NCI-H2171 treated with DMSO at 0.1 percent for 48 hours (cell line): ENCODE measurements at regions not wholly inside any gene's neighbourhood (a gene's known extent, or its start where the extent isn't known, plus 50 kb on each side); places are given as distances from the start of the nearest gene placed in this dataset.

Source experiments
- DNase-seq: peaks from one replicate; lab custom pipeline; 2025; lab: John Stamatoyannopoulos, UW

DNA sequence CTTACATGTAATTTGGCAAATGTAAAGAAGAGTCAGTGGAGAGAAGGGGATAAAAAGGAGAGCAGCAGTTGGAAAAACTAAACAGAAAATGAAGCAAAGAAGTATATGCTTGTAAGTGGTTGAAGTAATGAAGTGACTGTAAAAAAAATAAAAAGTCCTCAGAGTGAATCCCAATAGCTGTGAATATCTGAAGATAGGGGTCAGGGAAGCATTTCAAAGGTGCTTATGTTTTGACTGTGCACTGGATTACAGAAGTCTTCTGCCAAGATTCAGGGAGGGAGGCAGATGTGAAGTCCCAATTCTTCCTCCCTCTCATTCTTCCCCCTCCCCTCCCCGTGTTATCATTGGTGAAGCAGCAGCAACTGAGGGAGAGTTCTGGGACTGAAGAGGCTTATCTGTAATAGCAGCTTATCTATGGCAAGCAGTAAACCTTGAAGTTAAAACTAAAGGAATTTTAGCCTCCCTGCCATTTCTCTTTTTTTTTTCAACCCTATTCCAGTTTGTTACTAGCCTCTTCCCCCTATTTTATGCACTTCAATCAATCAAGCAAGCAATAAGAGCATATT, 597.9 kb downstream of the IGSF11 start:
- no peak for DNase-seq

DNA sequence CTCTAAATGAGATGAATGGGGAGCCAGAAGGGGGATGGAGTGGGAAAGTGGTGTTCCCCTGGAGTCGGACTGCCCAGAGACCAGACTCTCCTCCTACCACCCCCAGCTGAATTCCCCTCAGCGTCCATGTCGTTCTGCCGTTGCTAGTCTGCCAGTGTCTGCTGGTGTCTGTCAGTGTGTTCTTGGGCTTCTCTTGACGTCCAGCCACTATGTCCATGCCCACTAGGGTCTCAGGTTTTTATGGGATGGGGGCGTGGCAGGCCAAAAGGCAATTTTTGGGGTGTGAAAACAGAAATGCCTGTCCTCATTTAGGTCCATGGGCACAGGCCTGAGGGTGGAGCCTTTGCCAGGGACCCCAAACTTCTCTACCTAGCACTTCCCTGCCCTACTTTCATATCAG, 589.6 kb downstream of the IGSF11 start:
- no peak for DNase-seq

DNA sequence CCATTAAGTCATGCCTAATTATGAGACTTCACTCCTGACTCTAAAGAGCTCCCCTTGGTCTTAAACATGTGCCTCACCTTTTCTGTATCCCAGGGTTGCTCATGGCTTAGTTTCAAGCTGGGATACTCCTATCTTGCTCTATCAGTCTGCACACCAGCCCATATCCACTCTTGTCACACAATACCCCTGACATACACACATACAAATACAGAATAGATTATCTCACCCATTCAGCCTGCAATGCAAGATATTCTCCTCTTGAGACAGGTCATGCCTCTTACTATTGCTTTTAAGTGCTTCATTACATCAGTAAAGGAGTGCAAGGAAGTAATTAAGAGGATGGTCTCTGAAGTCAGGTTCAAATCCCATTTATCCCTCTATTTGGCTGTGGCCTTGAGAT, 587.3 kb downstream of the IGSF11 start:
- DNase-seq = no peak

DNA sequence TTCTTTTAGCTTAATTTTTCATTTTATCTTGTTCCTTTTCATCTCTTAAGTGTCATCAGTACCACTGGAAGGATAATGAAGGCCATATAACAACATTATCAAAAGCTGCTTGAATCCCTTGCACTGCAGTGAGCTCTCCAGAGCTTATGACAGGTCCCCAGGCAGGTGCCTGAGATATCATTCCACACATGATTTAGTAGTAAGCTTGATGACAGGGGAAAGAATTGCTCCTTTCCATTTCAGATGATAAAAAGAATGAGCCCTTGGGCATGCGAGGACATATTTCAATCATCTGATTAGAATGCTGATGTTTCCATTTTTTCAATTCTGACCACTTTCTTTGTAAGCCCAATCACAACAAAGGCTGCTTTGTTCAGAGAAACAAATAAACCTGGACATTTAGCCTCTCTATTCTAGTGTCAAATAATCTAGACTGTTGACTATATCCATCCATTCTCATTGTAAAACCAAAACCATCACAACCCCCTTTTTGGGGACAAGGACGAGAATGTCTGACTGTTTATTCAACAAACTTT, 567.8 kb downstream of the IGSF11 start:
- DNase-seq = no peak

DNA sequence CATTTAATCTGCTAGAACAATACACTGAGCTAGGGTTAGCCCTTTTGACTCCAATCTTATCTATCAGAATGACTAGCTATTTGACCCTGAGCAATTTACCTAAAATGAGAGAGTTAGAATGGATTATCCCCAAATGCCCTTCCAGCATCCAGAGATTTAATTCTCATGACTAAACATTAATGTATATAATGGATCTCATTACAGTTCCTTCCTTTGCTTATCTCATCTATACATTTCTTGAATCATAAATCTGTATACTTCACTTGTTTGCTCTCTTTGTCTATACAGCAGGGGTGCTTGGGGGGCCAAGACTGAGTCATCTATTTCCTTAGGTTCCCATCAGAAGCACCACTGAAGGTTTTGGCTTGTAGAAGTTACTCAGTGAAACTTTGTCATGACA, 565.8 kb downstream of the IGSF11 start:
- no peak for DNase-seq

DNA sequence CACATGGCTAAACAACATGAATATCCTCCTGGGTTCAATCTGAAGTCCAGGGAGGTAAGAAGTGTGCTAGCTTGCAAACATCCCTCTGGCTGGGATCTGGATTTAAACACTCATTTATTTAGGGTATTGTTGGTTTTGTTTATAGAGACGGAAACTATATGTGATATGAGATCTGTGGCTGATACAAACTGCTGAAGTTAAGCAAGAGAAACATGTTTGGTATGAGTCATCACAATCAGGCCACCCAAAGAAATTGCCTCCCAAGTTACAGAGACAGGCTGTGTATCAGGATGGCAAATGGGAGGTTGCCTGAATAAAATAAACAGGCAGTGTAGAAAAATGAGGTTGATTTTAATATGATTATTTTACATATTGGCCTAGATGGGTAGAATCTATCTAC, 562.1 kb downstream of the IGSF11 start:
- DNase-seq = no peak

DNA sequence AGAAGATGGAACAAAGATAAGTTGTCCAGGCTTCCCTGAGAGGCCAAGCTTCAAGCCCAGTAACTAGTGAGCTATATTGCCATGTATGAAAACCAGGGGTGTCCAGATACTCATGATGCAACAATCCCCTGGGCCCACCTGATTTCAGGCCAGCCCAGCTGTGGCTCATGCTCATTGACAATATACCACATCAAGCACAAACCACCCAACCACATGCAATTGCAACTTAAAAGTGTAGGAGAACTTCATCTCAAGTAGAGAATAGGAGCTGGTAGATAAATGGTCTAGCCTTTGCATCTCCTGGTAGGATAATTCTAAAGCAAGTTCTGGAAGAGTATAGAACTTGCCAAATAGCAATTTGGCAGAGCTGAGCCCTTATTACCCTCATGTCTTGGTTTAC, 561.3 kb downstream of the IGSF11 start:
- no peak for DNase-seq

DNA sequence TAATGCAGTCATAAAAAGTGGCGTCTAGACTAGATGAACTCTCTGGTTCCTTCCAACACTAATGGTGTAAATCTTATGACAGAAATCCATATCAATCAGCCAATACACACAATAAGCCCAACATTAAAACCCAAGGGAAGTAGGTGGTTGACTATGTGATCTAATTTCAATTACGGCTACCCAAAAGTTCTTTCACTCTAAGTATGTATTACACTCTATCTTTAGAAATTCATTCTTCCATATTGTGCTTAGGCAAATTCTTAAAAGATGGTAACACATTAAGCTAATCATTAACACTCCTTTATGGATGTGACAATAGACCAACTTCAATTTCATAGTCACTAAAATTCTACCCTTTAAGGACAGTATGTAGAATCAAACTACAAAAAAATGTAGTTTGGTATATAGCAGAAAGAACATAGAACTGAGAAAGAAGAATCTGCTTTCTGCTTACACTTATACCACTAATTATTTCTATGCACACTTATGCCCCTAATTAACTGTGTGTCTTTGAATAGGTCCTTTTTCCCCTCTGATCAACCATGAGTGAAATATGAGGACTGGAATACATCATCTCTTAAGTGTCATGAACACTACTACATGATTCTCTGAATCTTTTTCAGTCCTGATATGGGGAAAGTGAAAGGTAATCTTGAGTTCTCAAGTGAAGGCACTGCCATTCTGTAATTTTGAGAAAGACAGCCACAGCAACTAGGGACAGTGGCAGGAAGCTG, 557.6 kb downstream of the IGSF11 start:
- DNase-seq = no peak

DNA sequence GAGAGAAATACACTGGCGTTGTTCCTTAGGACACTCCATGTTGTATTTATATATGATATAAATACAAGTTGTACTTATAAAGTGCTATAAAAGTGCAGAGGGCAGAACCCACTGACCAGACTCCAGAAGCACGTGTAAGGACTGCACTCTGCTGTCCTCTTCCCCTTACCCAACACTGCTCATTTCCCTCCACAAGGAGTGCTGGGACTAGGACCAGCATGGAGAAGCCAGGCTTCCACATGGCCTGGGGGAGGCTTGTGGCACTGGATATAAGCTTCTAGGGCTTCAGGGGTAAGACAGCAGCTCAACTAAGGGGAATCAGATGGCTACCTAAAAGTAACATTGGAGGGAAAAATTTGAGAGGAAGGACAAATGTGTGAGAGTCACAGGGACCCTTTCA, 556.9 kb downstream of the IGSF11 start:
- no peak for DNase-seq

DNA sequence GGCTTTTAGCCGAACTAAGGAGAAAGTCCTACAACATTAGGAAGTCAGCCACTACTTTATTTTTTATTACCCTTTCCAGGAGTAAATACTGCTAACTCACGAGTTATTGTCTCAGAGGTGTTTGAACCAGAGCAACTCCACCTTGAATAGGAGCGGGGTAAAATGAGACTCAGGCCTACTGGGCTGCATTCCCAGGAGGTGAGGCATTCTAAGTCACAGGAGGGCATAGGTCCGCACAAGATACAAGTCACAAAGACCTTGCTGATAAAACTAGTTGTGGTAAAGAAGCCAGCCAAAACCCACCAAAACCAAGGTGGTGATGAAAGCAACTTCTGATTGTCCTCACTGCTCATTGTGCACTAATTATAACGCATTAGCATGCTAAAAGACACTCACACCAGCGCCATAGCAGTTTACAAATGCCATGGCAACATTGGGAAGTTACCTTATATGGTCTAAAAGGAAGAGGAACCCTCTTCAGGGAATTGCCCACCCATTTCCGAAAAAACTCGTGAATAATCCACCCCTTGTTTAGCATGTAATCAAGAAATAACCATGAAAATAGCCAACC, 555.9 kb downstream of the IGSF11 start:
- DNase-seq = no peak

DNA sequence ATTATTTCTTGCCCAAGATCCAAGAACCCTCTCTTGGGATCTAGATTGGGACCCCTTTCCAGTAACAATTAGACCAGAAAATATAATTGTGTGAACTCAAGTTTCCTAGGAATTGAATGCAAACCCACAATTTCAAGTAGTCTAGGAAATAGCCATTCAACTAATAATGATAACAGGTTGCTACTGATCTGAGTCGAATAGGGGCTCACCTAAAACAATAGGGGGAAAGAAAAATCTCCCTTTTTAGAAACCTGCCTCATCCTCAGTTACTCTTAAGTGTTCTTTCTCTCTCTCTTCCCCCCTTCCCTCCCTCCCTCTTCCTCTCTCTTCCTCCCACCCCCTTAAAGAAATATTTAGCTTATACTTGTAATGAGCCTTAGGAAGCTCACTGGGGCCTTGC, 555.3 kb downstream of the IGSF11 start:
- DNase-seq = no peak

DNA sequence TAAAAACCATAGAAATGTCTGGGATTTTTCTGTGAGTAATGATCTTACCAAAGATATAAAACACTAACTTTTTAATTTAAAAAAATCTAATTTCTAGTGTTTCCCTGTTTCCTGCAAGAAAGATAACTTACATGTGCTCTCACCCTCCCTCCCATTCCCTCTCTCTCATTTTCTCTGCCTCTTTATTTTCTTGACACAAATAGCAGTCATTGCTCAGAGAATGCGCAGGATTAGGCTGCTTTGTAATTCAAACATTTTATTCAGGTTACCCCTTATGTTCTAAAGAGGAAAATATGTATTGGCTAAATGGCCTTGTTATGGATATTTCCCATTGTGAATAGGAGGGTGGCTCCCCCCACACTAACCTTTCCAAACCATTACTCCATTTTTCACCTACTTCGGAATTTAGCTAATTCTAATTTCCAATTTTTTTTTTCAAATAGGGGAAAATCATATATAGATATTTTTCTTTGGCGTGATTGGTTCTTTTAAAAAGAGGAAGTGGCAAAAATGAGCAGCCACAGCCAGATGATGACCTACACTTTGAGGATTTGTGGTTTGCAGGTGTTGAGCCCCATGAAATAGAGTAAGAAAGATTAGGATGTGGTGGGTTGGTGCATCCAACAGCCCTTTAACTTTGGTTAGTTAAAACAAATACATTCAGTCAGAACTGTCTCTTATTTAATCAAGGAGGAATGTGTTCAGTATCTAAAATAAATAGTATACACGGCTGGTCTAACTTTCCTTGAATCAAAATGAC, 554.4 kb downstream of the IGSF11 start:
- no peak for DNase-seq

DNA sequence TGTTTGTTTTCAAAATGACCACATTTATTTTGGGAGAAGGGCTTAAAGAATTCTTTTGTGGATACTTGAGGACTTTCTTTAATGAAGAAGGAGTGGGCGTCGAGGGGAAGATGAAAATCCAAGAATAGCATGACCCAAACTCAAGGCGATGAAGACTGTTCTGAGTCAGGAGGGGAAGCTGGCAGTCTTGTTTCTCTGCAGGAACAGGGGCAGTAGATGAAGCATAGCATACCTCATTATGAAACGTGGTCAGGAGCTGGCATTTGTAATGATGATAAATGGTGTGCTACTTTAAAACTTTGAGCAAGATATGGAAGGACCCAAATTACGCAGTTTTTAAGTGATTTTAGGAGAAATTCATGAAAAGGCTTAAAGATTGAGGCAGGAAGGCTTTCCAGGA, 549.0 kb downstream of the IGSF11 start:
- no peak for DNase-seq

DNA sequence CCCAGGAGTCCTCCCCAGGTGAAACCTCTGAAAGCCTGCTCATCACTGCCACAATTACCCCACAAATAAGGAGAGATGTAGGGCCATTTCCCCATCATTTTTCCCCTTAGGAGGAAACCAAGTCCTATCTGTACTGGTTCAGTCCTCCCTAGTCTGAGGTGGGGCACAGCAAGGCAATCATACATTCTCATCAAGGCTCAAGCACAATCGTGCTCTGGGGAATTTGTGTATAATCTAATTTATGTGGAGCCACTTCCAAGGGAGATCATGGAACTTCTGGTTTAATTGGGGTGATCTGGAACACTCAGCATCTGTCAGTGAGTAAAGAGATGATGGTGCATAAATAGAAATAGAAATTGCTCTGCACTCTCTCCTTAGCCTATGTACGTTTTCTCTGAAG, 546.9 kb downstream of the IGSF11 start:
- no peak for DNase-seq

DNA sequence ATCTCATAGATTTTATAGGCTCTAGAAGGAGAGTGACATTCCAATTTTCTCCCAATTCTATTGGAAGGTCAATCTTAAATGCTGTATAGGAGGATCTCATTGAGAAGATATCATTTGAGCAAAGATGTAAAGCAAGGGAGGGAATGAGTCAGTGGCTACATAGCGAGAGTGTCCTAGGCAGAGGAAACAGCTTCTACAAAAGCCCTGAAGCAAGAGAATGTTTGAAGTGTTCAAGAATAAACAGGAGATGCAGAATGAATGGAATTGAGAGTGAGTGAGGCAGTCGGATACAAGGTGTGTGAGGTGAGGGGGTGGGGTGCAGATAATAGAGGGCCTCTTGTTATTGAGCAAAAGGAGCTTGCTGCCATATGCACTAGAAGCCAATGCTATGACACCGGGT, 545.9 kb downstream of the IGSF11 start:
- no peak for DNase-seq

DNA sequence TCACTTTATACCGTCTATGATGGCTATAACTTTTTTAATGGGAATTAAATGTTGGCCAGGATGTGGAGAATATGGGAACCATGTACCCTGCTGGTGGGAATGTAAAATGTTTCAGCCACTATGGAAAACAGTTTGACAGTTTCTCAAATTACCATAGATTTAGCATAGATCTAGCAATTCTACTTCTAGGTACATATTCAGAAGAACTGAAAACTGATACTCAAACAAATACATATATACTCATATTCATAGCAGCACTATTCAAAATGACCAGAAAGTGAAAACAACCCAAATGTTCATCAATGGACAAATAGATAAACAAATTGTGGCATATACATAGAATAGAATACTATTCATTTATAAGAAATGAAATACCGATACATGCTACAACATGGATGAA, 539.4 kb downstream of the IGSF11 start:
- DNase-seq = no peak

DNA sequence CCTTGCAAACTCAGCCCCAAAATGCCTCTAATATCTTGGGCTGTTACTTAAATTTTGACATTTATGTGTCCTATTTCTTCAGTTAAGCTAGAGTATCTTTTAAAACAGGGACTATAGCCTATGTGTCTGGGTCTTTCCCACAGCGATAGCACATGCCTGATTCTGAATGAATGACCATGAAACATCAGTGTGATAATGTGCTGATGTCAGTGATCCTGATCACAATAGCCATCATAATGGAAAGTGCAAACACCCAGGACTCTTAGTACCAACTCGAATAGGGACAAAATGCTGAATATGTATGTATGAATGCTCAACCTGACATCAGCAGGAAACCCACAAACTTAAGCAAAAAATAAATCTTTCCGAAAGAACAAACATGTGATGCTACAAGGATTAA, 537.4 kb downstream of the IGSF11 start:
- DNase-seq = no peak

DNA sequence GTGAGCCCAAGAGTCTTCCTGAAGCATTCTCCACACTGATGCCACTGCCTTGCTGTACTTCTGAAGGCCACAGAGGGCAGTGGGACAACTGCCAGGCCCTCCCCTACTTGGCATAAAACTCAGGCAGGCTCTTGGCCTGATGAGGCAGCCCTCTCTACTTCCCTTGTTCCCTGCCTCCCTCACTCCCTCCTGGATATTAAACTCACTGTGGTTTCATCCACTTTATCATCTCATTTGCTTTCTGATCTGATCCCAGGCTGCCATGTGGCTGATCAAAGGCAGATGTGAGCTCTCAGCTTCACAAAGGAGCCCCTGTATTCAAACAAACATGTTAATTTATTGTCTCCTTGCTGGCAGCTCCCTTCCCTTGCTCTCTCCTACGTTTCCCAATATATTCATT, 533.5 kb downstream of the IGSF11 start:
- no peak for DNase-seq

DNA sequence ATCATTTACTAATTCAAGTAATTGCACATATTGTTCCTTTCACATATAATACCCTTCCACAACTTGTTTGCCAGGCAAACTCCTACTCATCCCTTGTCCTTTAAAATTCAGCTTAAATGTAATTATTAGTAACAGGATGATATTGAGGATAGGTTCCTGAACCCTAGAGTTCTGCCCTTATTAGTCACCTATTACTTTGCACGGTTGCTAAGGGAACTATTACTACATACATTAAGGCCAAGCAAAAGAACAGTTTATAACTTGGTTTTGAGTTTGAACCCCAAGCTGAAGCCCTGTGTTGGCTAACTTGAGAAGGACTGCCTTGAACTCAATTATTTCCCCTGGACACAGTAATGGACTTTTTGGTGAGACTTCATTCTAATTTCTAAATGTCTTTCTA, 529.7 kb downstream of the IGSF11 start:
- DNase-seq = no peak

DNA sequence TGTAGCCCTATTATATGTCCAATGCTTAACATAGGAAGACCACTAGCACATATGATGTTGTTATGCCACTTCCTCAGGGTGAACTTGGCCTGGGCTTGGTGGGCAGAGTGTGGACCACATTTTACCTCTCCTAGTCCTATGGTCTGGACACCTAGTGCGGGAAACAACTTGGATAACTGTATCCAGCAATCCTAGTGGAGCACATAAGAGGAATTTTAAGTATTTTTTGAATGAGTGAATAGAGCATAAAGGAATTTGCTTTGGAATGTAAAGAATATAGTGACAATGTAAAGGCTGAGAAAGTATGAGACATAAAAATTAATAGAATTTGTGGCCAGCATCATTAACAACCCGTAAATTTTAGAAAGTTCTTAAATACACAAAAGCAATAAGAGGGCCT, 528.9 kb downstream of the IGSF11 start:
- no peak for DNase-seq

DNA sequence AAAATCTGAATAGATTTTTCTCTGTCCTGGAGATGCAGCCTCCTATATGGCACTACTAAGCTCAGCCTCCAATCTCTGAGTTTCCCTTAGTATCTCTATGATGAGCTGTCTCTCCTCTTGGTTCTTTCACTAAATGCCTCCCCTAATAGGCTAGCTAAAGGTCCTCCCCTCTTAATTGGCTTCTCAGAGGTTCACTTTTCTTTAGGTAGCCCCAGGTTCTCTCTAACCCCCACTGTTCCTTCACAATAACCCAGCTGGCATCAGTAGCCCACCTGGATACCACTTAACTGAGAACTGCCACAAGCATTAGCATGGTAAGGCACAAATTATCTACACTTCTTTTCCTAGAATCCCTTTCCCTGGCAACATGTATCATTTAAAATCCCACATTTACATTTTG, 523.2 kb downstream of the IGSF11 start:
- no peak for DNase-seq

DNA sequence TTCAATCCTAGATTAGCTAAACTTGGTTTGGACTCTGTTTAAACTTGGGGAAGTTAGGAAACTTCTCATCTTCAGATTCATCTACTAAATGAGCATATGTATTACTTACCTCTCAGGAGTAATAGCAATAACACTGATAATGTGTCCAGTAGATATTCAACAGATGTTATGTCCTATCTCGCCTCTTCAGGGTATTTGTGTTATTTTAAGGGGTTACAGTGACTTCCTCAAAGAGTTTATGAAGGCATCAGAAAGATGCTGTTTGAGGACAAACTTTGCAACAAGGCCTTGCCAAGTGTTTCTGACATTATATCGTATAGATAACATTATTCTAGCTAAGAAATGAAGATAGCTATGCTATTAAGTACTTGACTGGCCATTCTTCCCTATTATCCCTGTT, 522.3 kb downstream of the IGSF11 start:
- no peak for DNase-seq

DNA sequence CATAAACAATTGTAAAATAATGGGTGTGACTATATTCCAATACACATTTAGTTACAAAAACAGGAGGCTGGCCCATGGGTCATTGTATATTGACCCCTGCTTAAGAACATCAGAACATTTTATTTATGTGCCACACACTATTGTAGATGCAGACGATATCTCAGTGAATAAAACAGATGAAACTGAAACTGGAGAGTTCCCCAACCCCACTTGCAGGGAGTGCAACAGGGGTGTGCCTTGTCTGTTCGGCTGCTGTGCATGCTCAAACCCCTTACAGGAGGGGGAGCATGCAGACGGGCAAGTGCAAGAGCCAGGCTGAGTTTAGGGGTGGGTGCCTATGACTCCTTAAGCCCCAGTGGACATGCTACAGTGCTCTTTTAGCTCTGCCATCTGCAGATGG, 509.6 kb downstream of the IGSF11 start:
- DNase-seq = no peak
